ENCODE measurements at regions not wholly inside any gene's neighbourhood (a gene's known extent, or its start where the extent isn't known, plus 50 kb on each side); places are given as distances from the start of the nearest gene placed in this dataset.

GRCh38 chr11:25317216-25317615, 820.4 kb downstream of the LUZP2 start:
- H3K4me3 ChIP-seq = no peak overlapping the region
- no peaks in the 10 kb centered on the region for H3K36me3 ChIP-seq
- intact Hi-C loops (cut with DNase I; ENCODE audit: low total_unique reads) = no loop called here
- no peak for DNase-seq
- no peaks in the 10 kb centered on the region for H3K9me3 ChIP-seq
- no peak overlapping the region for H3K27ac ChIP-seq
- H3K27me3 ChIP-seq = no peaks in the 10 kb centered on the region
- TF ChIP-seq CTCF (IDR thresholded peaks at IDR 0.05) = no peak
- H3K4me1 ChIP-seq = no peaks in the 10 kb centered on the region

- H3K9me3 ChIP-seq = no peaks in the 10 kb centered on the region
- H3K27me3 ChIP-seq = no peaks in the 10 kb centered on the region
- no peak for DNase-seq
- no peaks in the 10 kb centered on the region for H3K4me1 ChIP-seq
- no peak for TF ChIP-seq CTCF (IDR thresholded peaks at IDR 0.05)
- H3K4me3 ChIP-seq = no peak overlapping the region
- intact Hi-C loops (cut with DNase I; ENCODE audit: low total_unique reads) = no loop called here
- no peaks in the 10 kb centered on the region for H3K36me3 ChIP-seq
- H3K27ac ChIP-seq = no peak overlapping the region
These were observed 822.3 kb downstream of the LUZP2 start for GRCh38 chr11:25319127-25319526.

GRCh38 chr11:25327656-25328055, 830.8 kb downstream of the LUZP2 start:
- Histone ChIP-seq H3K4me3 (no peak overlapping the region), H3K4me1 (no peaks in the 10 kb centered on the region), H3K36me3 (no peaks in the 10 kb centered on the region), H3K9me3 (no peaks in the 10 kb centered on the region), H3K27me3 (no peaks in the 10 kb centered on the region), H3K27ac (no peak overlapping the region)
- no peak for TF ChIP-seq CTCF (IDR thresholded peaks at IDR 0.05)
- DNase-seq = no peak
- intact Hi-C loops (cut with DNase I; ENCODE audit: low total_unique reads) = no loop called here

- Histone ChIP-seq H3K36me3 (no peaks in the 10 kb centered on the region), H3K9me3 (no peaks in the 10 kb centered on the region), H3K27me3 (no peaks in the 10 kb centered on the region), H3K27ac (no peak overlapping the region), H3K4me3 (no peak overlapping the region), H3K4me1 (no peaks in the 10 kb centered on the region)
- DNase-seq = no peak
- TF ChIP-seq CTCF (IDR thresholded peaks at IDR 0.05) = no peak
- intact Hi-C loops (cut with DNase I; ENCODE audit: low total_unique reads) = no loop called here
These were observed 842.4 kb downstream of the LUZP2 start for GRCh38 chr11:25339281-25339680.

GRCh38 chr11:25349537-25349936, 852.7 kb downstream of the LUZP2 start:
- intact Hi-C loops (cut with DNase I; ENCODE audit: low total_unique reads) = no loop called here
- no peak for TF ChIP-seq CTCF (IDR thresholded peaks at IDR 0.05)
- no peak for DNase-seq
- H3K4me3 ChIP-seq = no peak overlapping the region
- H3K9me3 ChIP-seq = no peaks in the 10 kb centered on the region
- H3K36me3 ChIP-seq = no peaks in the 10 kb centered on the region
- H3K27me3 ChIP-seq = no peaks in the 10 kb centered on the region
- no peak overlapping the region for H3K27ac ChIP-seq
- H3K4me1 ChIP-seq = no peaks in the 10 kb centered on the region
